Mucosa of descending colon (tissue), 3 donors: ENCODE measurements at regions not wholly inside any gene's neighbourhood (a gene's known extent, or its start where the extent isn't known, plus 50 kb on each side); places are given as distances from the start of the nearest gene placed in this dataset.

Source experiments
- ATAC-seq: fragments of 200-7000 bp; cut with Tn5 transposase; one replicate; pipeline ENCODE4 v1.9.1; 2020; ENCODE audit warnings: mild to moderate bottlenecking, moderate library complexity
- DNase-seq, 3 donors: peaks; one replicate each; pipeline ENCODE4 v3.0.0-alpha.2; 2020
- H3K36me3 ChIP-seq: fragments of 200-600 bp; one replicate; pipeline ENCODE4 v1.8.0; 2021; ENCODE audit warnings: low read depth, mild to moderate bottlenecking
- H3K4me1 ChIP-seq: fragments of 200-600 bp; one replicate; pipeline ENCODE4 v1.8.0; 2021; ENCODE audit warnings: low read depth, mild to moderate bottlenecking
- H3K4me3 ChIP-seq: fragments of 200-600 bp; one replicate; pipeline ENCODE4 v1.8.0; 2021; ENCODE audit warnings: mild to moderate bottlenecking
- H3K9me3 ChIP-seq: fragments of 200-600 bp; one replicate; pipeline ENCODE4 v1.8.0; 2021; ENCODE audit warnings: mild to moderate bottlenecking
- intact Hi-C, 2 donors: fragments of 100-400 bp; cut with DNase I in 1 of 2; cut with micrococcal nuclease in 1 of 2; formaldehyde crosslinking; loops; one replicate each; pipeline versions ENCODE4 v1.11.0 to v1.11.1; 2022; cut with DNase I, micrococcal nuclease
- TF ChIP-seq, protein P1 (sequence below): fragments of 200-600 bp; IDR thresholded peaks from one replicate; pipeline ENCODE4 v1.8.0; 2022; ENCODE audit warnings: antibody characterized with exemption, mild to moderate bottlenecking
- donor health status: DM: no; HTN: no; CAD: no; lungs with moderate emphysema.
- donor health status: DM: no; HTN: no; CAD: no.
- donor health status: DM: no; HTN: yes; CAD: no.

DNA sequence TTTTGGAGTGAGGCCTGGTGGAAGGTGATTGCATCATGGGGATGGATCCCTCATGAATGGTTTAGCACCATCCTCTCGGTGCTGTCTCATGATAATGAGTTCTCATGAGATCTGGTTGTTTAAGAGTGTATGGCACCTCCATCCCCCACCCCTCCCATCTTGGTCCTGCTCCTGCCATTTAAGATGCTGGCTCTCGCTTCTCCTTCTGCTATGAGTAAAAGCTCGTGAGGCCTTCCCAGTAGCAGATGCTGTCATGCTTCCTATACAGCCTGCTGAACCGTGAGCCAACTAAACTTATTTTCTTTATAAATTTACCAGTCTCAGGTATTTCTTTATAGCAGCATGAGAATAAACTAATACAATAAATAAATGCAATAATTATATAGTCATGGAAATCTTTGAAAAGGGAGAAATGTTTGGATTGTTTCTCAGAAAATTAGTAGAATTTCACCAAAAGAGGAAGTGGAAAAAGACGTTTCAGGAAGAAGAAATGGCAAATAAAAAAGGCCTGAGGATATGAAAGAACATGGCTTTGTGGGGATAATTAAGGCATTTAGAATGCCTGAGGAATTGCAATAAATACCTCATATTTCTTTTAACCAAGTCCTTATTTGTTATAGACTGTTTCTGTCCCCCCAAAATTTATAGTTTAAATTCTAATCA is 451.2 kb upstream of the ADGRL4 start:
- Histone ChIP-seq H3K36me3 (no peaks in the 10 kb centered on the region), H3K9me3 (no peaks in the 10 kb centered on the region), H3K4me1 (no peaks in the 10 kb centered on the region), H3K4me3 (no peak overlapping the region)
- intact Hi-C loops: no loop called here
- ATAC-seq (no peak), DNase-seq (no peak)
- TF ChIP-seq, protein P1, sequence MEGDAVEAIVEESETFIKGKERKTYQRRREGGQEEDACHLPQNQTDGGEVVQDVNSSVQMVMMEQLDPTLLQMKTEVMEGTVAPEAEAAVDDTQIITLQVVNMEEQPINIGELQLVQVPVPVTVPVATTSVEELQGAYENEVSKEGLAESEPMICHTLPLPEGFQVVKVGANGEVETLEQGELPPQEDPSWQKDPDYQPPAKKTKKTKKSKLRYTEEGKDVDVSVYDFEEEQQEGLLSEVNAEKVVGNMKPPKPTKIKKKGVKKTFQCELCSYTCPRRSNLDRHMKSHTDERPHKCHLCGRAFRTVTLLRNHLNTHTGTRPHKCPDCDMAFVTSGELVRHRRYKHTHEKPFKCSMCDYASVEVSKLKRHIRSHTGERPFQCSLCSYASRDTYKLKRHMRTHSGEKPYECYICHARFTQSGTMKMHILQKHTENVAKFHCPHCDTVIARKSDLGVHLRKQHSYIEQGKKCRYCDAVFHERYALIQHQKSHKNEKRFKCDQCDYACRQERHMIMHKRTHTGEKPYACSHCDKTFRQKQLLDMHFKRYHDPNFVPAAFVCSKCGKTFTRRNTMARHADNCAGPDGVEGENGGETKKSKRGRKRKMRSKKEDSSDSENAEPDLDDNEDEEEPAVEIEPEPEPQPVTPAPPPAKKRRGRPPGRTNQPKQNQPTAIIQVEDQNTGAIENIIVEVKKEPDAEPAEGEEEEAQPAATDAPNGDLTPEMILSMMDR: no peak

DNA sequence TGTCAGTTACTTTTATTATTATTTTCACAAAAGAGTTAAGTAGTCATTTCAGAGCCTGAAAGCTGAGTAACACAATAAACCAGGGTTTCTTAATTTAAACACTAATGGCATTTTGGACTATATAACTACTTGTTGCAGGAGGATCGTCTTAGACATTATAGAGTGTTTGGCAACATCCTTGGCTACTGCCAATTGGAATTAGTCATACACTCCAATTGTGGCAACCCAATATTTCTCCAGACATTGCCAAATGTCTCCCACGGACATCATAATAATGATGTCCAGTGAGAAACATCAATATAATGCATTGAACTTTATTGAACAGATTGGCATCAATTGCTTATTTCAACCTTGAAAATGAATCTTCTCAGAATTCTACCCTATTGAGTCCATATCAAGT is 441.9 kb upstream of the ADGRL4 start:
- intact Hi-C loops: no loop called here
- Histone ChIP-seq H3K4me3 (no peak overlapping the region), H3K9me3 (no peaks in the 10 kb centered on the region), H3K4me1 (no peaks in the 10 kb centered on the region), H3K36me3 (no peaks in the 10 kb centered on the region)
- TF ChIP-seq, protein P1: no peak
- ATAC-seq: no peak
- DNase-seq: no peak

DNA sequence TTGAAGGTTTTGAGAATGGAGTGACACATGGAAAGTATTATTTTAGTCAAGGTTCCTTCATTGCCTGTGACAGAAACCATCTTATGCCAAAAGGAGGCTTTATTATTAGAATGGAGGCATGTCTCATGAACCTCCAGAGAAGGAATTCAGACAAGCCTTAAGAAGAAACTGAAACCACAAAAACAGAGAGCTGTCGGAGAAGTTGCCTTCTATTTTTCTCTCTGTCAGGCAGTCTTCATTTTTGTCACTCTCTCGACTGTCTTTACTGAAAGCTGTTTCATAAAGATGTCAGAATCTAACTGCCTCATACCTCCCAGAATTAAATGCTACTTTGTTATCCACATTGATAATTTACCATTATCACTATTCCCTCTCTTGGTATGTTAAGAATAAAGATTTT is 434.7 kb upstream of the ADGRL4 start:
- no peaks in the 10 kb centered on the region for H3K4me1 ChIP-seq
- H3K36me3 ChIP-seq: no peaks in the 10 kb centered on the region
- TF ChIP-seq, protein P1: no peak
- H3K9me3 ChIP-seq: no peaks in the 10 kb centered on the region
- intact Hi-C loops: no loop called here
- DNase-seq: no peak
- H3K4me3 ChIP-seq: no peak overlapping the region
- ATAC-seq: no peak

DNA sequence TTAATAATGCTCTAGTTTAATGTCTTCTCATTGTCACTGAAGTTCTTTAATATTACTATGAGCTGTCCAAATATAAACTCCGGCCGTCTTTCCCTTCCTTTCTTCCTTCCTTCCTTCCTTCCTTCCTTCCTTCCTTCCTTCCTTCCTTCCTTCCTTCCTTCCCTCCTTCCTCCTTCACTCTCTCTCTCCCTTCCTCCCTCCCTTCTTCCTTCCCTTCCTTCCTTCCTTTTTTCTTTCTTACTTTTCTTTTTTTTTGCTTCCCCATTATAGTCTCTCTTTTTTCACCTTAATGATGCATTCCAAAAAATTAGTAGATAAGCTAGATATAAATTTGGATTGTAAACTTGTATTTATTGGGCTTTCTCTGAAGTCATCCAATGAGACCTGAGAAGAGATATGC is 431.0 kb upstream of the ADGRL4 start:
- no peaks in the 10 kb centered on the region for H3K4me1 ChIP-seq
- DNase-seq: no peak
- no peak for ATAC-seq
- intact Hi-C loops: no loop called here
- no peak overlapping the region for H3K4me3 ChIP-seq
- H3K36me3 ChIP-seq: no peaks in the 10 kb centered on the region
- TF ChIP-seq, protein P1: no peak
- no peaks in the 10 kb centered on the region for H3K9me3 ChIP-seq

DNA sequence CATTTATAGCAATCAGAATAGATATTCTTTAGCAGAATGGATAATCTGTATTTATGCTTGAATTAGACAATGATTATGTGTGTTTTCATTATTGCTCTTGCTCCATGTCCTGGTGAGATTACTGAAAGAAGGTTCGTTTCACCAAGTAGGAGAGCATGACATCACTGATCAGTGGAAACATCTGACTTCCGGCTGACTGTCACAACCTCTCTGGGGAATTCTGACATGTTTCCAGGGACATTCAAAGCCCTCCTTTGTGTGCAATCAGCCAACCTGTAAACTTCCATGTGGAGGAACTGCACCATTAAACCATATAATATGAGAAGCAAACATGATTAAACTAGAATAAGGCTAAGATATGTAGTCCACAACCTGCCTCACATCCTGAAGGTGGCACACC is 424.8 kb upstream of the ADGRL4 start:
- Histone ChIP-seq H3K9me3 (no peaks in the 10 kb centered on the region), H3K36me3 (no peaks in the 10 kb centered on the region), H3K4me1 (no peaks in the 10 kb centered on the region), H3K4me3 (no peak overlapping the region)
- intact Hi-C loops: no loop called here
- ATAC-seq (no peak), DNase-seq (no peak)
- TF ChIP-seq, protein P1: no peak

DNA sequence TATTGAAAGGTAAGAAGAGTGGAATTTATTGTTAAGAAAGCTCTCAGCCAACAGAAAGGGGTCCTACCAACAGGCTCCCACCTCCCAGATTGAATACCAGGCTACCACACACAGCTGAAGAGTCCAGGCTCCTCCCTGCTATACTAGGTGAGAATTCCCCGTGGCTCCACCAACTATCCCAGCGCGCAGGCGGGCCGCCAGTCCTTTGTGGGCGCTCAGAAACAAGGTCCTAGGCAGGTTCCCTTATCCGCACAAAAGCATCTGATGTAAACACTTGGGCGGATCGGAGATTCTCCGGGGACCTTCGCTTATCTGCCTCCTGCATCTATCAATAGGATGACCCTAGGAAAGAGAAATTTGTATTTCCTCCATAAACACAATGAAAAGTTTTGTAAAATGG is 423.9 kb upstream of the ADGRL4 start:
- intact Hi-C loops: no loop called here
- no peaks in the 10 kb centered on the region for H3K36me3 ChIP-seq
- no peak overlapping the region for H3K4me3 ChIP-seq
- ATAC-seq (no peak), DNase-seq (no peak)
- H3K4me1 ChIP-seq: no peaks in the 10 kb centered on the region
- no peaks in the 10 kb centered on the region for H3K9me3 ChIP-seq
- TF ChIP-seq, protein P1: no peak
